H1 (cell line): ENCODE measurements at regions not wholly inside any gene's neighbourhood (a gene's known extent, or its start where the extent isn't known, plus 50 kb on each side); places are given as distances from the start of the nearest gene placed in this dataset.

ENCODE experiments used
- TAF7 ChIP-seq: optimal IDR thresholded peaks from 2 replicates; pipeline ENCODE3; 2011; ENCODE audit warnings: low read depth, mild to moderate bottlenecking, inconsistent platforms, low read length, moderate library complexity, borderline replicate concordance
- TF ChIP-seq, protein P1 (sequence below): IDR thresholded peaks from 2 replicates; pipeline ENCODE4 v1.6.1; 2011; ENCODE audit warnings: low read length, improper control_type of control experiment

DNA sequence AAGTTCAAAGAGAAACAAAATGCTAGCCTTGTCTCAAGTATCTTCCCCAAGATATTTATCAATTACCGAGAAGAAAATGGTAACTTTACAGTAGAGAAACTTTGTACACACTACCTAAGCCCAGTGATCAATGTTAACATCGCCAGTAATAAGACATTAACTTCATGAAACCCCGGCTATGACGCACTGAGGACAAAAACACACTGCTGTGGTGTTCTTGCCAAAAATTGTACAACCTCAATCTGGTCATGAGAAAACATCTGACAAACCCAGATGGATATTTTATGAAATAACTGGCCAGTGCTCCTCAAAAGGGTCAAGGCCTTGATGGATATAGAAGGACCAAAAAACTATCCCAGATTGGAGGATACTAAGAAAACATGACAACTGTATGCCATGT lies 85.5 kb upstream of the DTNBP1 start (continued):
- TF ChIP-seq, protein P1, sequence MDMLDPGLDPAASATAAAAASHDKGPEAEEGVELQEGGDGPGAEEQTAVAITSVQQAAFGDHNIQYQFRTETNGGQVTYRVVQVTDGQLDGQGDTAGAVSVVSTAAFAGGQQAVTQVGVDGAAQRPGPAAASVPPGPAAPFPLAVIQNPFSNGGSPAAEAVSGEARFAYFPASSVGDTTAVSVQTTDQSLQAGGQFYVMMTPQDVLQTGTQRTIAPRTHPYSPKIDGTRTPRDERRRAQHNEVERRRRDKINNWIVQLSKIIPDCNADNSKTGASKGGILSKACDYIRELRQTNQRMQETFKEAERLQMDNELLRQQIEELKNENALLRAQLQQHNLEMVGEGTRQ, result no peak
- TF ChIP-seq TAF7, result no peak
